ENCODE measurements at regions not wholly inside any gene's neighbourhood (a gene's known extent, or its start where the extent isn't known, plus 50 kb on each side); places are given as distances from the start of the nearest gene placed in this dataset.

DNA sequence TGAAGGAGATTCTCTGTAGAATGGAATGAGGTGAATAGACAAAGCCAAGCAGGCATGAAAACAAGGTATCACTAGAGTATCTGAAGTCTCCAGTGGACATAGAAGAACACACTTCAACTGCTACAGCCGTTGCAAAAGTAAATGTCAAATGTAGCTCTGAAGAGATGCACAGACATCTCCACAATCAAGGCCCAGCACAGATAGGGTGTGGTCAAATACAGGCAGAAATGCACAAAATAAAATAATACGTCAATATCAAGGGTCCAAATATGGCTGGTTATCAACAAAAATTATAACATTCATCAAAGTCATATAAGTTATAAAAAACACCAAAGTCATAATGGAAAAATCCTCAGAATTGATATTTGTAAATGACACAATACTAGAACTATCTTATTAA is 1107.3 kb downstream of the TMEM121 start:
- TF ChIP-seq EZH2 (IDR thresholded peaks at IDR 0.05; ENCODE audit: borderline replicate concordance, low read depth, low read length, poor library complexity, severe bottlenecking) = no peak
- TF ChIP-seq, protein P1, sequence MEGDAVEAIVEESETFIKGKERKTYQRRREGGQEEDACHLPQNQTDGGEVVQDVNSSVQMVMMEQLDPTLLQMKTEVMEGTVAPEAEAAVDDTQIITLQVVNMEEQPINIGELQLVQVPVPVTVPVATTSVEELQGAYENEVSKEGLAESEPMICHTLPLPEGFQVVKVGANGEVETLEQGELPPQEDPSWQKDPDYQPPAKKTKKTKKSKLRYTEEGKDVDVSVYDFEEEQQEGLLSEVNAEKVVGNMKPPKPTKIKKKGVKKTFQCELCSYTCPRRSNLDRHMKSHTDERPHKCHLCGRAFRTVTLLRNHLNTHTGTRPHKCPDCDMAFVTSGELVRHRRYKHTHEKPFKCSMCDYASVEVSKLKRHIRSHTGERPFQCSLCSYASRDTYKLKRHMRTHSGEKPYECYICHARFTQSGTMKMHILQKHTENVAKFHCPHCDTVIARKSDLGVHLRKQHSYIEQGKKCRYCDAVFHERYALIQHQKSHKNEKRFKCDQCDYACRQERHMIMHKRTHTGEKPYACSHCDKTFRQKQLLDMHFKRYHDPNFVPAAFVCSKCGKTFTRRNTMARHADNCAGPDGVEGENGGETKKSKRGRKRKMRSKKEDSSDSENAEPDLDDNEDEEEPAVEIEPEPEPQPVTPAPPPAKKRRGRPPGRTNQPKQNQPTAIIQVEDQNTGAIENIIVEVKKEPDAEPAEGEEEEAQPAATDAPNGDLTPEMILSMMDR (conservative IDR thresholded peaks at IDR 0.05; ENCODE audit: low read depth, low read length) = no peak
